ENCODE measurements at regions not wholly inside any gene's neighbourhood (a gene's known extent, or its start where the extent isn't known, plus 50 kb on each side); places are given as distances from the start of the nearest gene placed in this dataset.

GRCh38 chr9:14007190-14007769 is 306.7 kb downstream of the NFIB start:
- no peak overlapping the region for H3K4me3 Mint-ChIP-seq
- Histone ChIP-seq H3K36me3 (ENCODE audit: control insufficient read depth, insufficient read depth, low read length) (no peaks in the 10 kb centered on the region), H3K9ac (ENCODE audit: extremely low read depth, low read length, poor library complexity, severe bottlenecking) (no peak overlapping the region), H3K4me3 (ENCODE audit: low read length) (no peak overlapping the region), H3K27me3 (ENCODE audit: control insufficient read depth, insufficient read depth, low read length, poor library complexity, severe bottlenecking) (no peaks in the 10 kb centered on the region), H3K27ac (ENCODE audit: low read depth, low read length) (no peak overlapping the region), H3K9me3 (ENCODE audit: control insufficient read depth, low read length) (no peaks in the 10 kb centered on the region), H3K4me1 (ENCODE audit: control insufficient read depth, insufficient read depth, low read length) (no peaks in the 10 kb centered on the region)
- no peaks in the 10 kb centered on the region for H3K9me3 Mint-ChIP-seq
- peak; percentile 31 for DNase-seq
- H3K36me3 Mint-ChIP-seq (ENCODE audit: low read depth), result no peaks in the 10 kb centered on the region
- peaks cover 5% of the 10 kb centered on the region for H3K4me1 Mint-ChIP-seq
- no peak for TF ChIP-seq CTCF (conservative IDR thresholded peaks at IDR 0.05)
- WGBS, 2 experiments (ENCODE audit: insufficient coverage in 1 of 2, insufficient read length in 1 of 2), result 94 to 100% methylated on average over 1 to 18 of the region's 19 CpGs
- H3K27ac Mint-ChIP-seq, result no peak overlapping the region
- peaks cover 4% of the 10 kb centered on the region for H3K27me3 Mint-ChIP-seq (ENCODE audit: insufficient read depth)

- H3K9me3 ChIP-seq (ENCODE audit: control insufficient read depth, low read length), result no peaks in the 10 kb centered on the region
- no peak overlapping the region for H3K27ac Mint-ChIP-seq
- H3K4me1 ChIP-seq (ENCODE audit: control insufficient read depth, insufficient read depth, low read length), result no peaks in the 10 kb centered on the region
- H3K9ac ChIP-seq (ENCODE audit: extremely low read depth, low read length, poor library complexity, severe bottlenecking), result no peak overlapping the region
- WGBS, 2 experiments (ENCODE audit: insufficient coverage in 1 of 2, insufficient read length in 1 of 2), result 76 to 78% methylated on average over 7 to 10 of the region's 10 CpGs
- H3K36me3 ChIP-seq (ENCODE audit: control insufficient read depth, insufficient read depth, low read length), result no peaks in the 10 kb centered on the region
- H3K27ac ChIP-seq (ENCODE audit: low read depth, low read length), result no peak overlapping the region
- H3K4me3 Mint-ChIP-seq, result no peak overlapping the region
- H3K9me3 Mint-ChIP-seq, result no peaks in the 10 kb centered on the region
- H3K27me3 ChIP-seq (ENCODE audit: control insufficient read depth, insufficient read depth, low read length, poor library complexity, severe bottlenecking), result no peaks in the 10 kb centered on the region
- no peaks in the 10 kb centered on the region for H3K36me3 Mint-ChIP-seq (ENCODE audit: low read depth)
- H3K4me3 ChIP-seq (ENCODE audit: low read length), result no peak overlapping the region
- no peak for TF ChIP-seq CTCF (conservative IDR thresholded peaks at IDR 0.05)
- H3K4me1 Mint-ChIP-seq, result peaks cover 5% of the 10 kb centered on the region
- peaks cover 4% of the 10 kb centered on the region for H3K27me3 Mint-ChIP-seq (ENCODE audit: insufficient read depth)
- peak; percentile 55 for DNase-seq
These were observed 307.4 kb downstream of the NFIB start for GRCh38 chr9:14006386-14007187.

GRCh38 chr9:14004110-14004509 is 309.8 kb downstream of the NFIB start:
- 95 to 100% methylated on average over 1 of the region's 1 CpG for WGBS, 2 experiments (ENCODE audit: insufficient coverage in 1 of 2, insufficient read length in 1 of 2)
- H3K4me1 Mint-ChIP-seq, result peaks cover 5% of the 10 kb centered on the region

More at GRCh38 chr9:14004110-14004509, 309.8 kb downstream of the NFIB start:
- peaks cover 4% of the 10 kb centered on the region for H3K27me3 Mint-ChIP-seq (ENCODE audit: insufficient read depth)
- TF ChIP-seq CTCF (conservative IDR thresholded peaks at IDR 0.05), result no peak
- Histone ChIP-seq H3K27me3 (ENCODE audit: control insufficient read depth, insufficient read depth, low read length, poor library complexity, severe bottlenecking) (no peaks in the 10 kb centered on the region), H3K9me3 (ENCODE audit: control insufficient read depth, low read length) (no peaks in the 10 kb centered on the region), H3K4me1 (ENCODE audit: control insufficient read depth, insufficient read depth, low read length) (no peaks in the 10 kb centered on the region), H3K4me3 (ENCODE audit: low read length) (no peak overlapping the region), H3K36me3 (ENCODE audit: control insufficient read depth, insufficient read depth, low read length) (no peaks in the 10 kb centered on the region), H3K27ac (ENCODE audit: low read depth, low read length) (no peak overlapping the region), H3K9ac (ENCODE audit: extremely low read depth, low read length, poor library complexity, severe bottlenecking) (no peak overlapping the region)
- peak; percentile 13 for DNase-seq
- H3K36me3 Mint-ChIP-seq (ENCODE audit: low read depth), result no peaks in the 10 kb centered on the region
- H3K27ac Mint-ChIP-seq, result no peak overlapping the region
- H3K9me3 Mint-ChIP-seq, result peaks cover 4% of the 10 kb centered on the region
- no peak overlapping the region for H3K4me3 Mint-ChIP-seq
